ENCODE measurements at regions not wholly inside any gene's neighbourhood (a gene's known extent, or its start where the extent isn't known, plus 50 kb on each side); places are given as distances from the start of the nearest gene placed in this dataset.

- TF ChIP-seq CTCF (conservative IDR thresholded peaks at IDR 0.05) (no peak), EZH2 (IDR thresholded peaks at IDR 0.05; ENCODE audit: low read depth) (no peak)
Observed at GRCh38 chr6:139649732-139650131, 275.3 kb upstream of the CITED2 start.

Measured in PC-9 (cell line).